HG03159 (cell line): ENCODE measurements at regions not wholly inside any gene's neighbourhood (a gene's known extent, or its start where the extent isn't known, plus 50 kb on each side); places are given as distances from the start of the nearest gene placed in this dataset.

Source experiments
- ATAC-seq: cut with Tn5 transposase; IDR thresholded peaks from one replicate; pipeline ENCODE4 v1.9.1; 2021; ENCODE audit warnings: mild to moderate bottlenecking, moderate library complexity; ENCODE audit not compliant: unreplicated experiment

GRCh38 chr17:36885153-36885735 lies 52.0 kb upstream of the LHX1 start:
- no peak for ATAC-seq

DNA sequence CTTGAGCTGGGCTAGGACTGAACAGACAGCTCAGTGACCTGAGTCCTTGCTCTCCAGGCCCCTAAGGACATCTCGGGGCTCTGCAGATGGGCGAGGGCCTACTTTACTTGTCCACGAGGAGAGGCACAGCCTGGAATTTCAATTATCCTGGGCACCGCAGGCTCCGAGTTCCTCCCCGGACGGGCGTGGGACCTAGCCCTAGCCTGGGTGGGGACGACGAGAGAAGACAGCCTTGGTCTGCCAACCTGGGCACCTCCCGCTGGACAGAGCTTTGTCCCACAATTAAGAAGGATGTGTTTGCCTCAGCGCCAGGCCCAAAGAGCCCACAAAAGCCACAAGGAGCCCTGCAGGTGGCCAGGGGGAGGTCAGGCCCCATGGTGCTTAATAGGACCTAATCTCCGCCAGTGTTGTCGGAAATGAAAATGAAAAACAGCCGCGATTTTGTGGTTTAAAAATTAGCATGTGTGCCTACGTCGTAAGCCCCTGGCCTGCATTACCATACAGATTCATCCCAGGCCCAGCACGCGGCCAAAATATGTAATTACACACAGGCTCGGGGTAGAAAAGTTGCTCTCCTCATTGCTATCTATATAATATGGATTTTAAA lies 51.4 kb upstream of the LHX1 start:
- ATAC-seq = no peak
